Fibroblast of pulmonary artery (primary cell): ENCODE measurements at regions not wholly inside any gene's neighbourhood (a gene's known extent, or its start where the extent isn't known, plus 50 kb on each side); places are given as distances from the start of the nearest gene placed in this dataset.

Experiments
- DNase-seq: peaks from one replicate; pipeline ENCODE4 v3.0.0-alpha.2; 2010; ENCODE audit warnings: low read depth
- H3K4me3 ChIP-seq: replicated peaks from 2 replicates; pipeline ENCODE4 v1.5.1; 2011; ENCODE audit warnings: low read depth, mild to moderate bottlenecking, control low read depth, low read length, moderate library complexity
- TF ChIP-seq, protein P1 (sequence below): IDR thresholded peaks from 2 replicates; pipeline ENCODE4 v1.5.1; 2011; ENCODE audit warnings: mild to moderate bottlenecking, control low read depth, low read length, inconsistent platforms; ENCODE audit errors: missing control alignments

DNA sequence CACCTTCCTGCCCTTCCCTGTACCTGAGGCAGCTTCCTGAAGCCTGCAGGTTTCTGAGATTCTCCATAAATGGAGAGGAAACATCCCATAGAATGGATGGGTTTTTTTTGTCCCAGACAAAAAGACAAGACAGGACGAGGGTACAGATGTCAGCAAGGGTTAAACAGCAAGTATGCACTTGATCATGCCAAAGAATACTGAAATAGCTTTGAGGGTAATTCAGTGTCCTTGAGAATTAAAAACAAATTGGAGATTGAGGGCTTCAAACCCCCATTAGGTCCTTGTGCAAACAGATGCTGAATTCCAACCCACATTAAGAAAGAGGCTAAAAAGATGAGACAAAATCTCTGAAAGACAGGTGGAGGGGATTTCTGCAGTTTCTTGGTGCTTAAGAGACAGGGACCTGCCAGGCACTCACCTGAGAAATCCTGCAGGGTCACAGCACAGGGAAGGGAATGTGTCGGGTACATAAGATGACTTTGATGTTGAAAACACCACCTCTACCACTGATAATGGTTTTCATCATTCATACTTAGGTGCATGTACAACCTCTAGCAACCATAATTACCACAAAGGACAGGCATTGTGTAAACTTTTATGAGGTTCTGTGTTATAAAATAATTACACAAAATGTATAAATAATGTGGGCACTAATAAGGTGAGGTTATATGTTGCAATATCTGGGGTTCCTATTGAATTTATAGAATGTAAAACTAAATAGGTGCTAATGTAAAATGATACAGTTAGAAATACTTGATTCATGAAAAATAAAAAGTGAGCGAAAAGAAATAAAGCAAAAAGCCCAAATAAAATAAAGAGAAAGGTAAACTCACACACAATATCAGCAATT is 107.1 kb upstream of the TOP3B start:
- no peak overlapping the region for H3K4me3 ChIP-seq
- TF ChIP-seq, protein P1, sequence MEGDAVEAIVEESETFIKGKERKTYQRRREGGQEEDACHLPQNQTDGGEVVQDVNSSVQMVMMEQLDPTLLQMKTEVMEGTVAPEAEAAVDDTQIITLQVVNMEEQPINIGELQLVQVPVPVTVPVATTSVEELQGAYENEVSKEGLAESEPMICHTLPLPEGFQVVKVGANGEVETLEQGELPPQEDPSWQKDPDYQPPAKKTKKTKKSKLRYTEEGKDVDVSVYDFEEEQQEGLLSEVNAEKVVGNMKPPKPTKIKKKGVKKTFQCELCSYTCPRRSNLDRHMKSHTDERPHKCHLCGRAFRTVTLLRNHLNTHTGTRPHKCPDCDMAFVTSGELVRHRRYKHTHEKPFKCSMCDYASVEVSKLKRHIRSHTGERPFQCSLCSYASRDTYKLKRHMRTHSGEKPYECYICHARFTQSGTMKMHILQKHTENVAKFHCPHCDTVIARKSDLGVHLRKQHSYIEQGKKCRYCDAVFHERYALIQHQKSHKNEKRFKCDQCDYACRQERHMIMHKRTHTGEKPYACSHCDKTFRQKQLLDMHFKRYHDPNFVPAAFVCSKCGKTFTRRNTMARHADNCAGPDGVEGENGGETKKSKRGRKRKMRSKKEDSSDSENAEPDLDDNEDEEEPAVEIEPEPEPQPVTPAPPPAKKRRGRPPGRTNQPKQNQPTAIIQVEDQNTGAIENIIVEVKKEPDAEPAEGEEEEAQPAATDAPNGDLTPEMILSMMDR: no peak
- no peak for DNase-seq

DNA sequence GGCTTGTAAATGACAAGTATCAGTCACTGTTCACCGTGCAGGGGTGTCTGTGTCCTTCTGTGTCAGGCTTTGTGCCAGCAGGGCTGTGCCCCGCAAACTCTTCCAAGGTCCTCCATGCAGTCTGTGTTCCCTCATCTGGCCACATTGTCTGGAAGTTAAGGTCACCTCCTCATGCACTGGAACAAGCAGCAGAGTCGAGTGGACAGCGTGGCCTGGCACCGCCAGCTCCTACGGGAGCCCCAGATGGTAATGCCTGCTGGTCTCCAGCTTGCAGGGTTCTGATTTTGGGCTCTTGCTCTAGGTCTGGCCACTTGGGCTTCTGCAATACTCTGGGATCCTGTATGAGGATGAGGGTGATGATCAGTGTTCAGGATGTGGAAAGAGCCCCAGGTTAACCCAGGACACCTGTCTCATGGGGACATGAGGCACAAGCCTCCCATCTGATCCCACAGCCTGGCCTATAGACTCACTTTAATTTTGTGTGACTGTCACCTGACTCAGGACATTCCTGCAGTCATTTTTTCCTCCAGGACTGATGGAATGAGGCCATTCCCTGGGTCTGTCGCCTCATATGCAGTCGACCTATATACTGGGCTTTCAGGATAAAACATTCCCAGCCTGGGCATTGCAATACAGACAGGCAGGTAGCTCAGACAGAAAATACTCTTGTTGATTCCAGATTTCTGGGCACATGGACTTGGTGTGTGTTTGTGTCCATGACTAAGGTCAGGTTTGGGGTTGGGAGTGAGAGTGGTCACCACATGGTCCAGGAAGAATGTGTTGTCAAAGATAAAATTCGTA is 106.3 kb upstream of the TOP3B start:
- H3K4me3 ChIP-seq: no peak overlapping the region
- DNase-seq: no peak
- TF ChIP-seq, protein P1: no peak

DNA sequence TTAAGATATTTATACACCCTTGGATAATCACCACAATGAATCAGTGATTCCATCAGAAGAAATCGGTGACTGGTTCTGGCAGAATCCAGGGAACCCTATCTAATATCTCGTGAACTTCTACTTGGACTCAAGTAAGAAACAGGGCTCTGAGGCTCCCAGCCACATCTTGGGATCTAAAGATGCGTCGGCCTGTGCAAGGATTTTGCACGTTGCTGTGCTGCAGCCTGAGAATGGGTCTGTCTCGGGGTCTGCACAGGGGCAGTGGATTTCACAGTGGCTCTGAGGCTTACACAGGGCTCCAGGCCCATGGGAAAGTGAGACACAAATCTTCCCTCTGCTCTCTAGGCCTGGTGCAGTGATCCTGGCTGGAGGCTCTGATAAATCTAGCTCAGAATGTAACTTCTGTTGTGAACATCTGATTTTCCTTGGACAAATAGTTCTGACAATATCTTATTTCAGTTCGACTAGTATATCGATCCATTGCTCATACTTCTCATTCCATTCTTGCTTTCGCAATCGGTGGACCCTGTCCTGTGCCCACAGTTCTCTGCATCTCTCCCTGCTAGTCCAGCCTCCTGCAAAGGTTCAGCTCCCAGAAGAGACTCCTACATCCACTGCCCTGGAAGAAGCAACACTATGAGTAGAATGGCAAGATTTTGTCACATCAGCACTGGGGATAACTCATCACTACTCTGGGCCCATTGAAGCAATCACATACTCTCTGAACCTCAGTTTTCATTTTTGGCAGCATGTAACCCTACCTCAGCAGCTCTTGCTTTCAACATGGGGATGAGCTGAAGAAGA is 105.5 kb upstream of the TOP3B start:
- no peak for DNase-seq
- no peak overlapping the region for H3K4me3 ChIP-seq
- TF ChIP-seq, protein P1: no peak

DNA sequence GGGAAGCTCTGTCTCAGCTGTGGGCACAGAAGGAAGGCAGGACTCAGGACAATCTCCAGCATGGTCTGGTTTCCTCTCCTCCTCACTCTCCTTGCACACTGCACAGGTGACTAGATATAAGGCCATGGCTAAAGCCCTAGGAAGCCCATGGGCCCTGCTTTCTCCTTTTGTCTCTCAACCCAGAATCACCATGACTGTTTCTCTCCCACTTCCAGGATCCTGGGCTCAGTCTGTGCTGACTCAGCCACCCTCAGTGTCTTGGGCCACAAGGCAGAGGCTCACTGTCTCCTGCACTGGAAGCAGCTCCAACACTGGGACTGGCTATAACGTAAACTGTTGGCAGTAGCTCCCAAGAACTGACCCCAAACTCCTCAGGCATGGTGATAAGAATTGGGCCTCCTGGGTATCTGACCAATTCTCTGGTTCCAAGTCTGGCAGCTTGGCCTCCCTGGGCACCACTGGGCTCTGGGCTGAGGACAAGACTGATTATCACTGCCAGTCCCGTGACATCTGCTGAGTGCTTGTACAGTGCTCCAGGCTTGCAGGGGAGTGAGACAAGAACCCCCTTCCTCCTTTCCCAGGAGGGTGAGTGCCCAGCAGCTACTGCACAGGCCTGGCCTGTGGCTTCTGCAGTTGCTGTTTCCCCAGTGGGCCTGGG is 104.0 kb upstream of the TOP3B start:
- no peak for DNase-seq
- no peak overlapping the region for H3K4me3 ChIP-seq
- TF ChIP-seq, protein P1: no peak

DNA sequence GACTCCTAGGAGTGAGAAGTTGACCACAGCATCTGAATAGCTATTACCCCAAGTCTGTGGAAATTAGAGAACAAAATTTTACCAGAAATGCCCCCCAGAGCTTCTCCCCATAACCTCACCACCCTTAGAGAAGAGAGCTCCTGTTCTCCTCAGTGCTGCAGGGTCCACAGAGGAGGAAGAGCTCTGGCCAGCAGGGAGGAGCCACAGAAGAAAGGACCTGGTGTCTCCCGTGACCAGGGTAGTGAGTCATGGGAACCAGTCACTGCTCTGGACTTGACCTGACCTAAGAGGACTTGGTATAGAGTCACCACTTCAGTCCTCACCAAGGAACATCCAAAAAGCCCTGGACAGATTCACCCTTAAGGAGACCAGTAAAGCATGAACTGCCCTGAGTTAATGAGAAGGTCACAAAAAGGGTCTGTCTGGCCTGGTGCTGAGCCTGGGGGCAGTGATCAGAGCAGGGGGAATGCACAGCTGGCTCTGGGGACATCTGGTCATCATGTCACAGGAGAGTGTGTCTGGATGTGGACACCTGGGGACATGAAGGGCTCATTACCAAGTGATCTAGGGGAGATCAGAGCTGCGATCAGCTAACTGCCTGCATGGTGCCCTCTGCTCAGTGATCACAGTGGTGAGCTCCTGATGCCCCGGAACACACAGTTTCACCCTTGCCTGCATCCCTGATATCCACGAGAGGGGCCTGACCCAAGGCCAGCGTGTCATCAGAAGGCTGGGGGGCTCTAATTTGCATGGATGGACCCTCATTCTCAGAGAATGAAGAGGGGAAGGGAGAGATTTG is 103.3 kb upstream of the TOP3B start:
- TF ChIP-seq, protein P1: no peak
- no peak overlapping the region for H3K4me3 ChIP-seq
- peak; percentile 7 for DNase-seq
